SK-N-SH (cell line): ENCODE measurements at regions not wholly inside any gene's neighbourhood (a gene's known extent, or its start where the extent isn't known, plus 50 kb on each side); places are given as distances from the start of the nearest gene placed in this dataset.
A peak's percentile ranks its signal among the peaks of the same experiment; 100 is the strongest.

ENCODE experiments used
- CTCF ChIA-PET: fragments of 300-600, 350-600 bp; formaldehyde crosslinking; extraction: SDS; loops from one replicate; lab custom pipeline; 2021; lab: Yijun Ruan, JAX
- POLR2A ChIA-PET: fragments of 350-600 bp; sonication (Branson Sonifier 250); formaldehyde crosslinking; extraction: SDS; loops from one replicate; lab custom pipeline; 2020; ENCODE audit warnings: antibody characterized with exemption, inconsistent platforms; lab: Yijun Ruan, JAX
- DNase-seq: peaks from one replicate; pipeline ENCODE4 v3.0.0; 2012
- H2AFZ ChIP-seq: fragments of 200-600 bp; sonication (generic); 2 replicates; pipeline ENCODE4 v1.8.1; 2016; ENCODE audit warnings: antibody characterized with exemption, mild to moderate bottlenecking, low read depth
- H3F3A ChIP-seq: fragments of 200-600 bp; sonication (generic); replicated peaks from 2 replicates; pipeline ENCODE3; 2016; ENCODE audit warnings: antibody characterized with exemption, mild to moderate bottlenecking; ENCODE audit not compliant: insufficient read depth
- H3K27ac ChIP-seq, 2 experiments: fragments of 200-500 bp in 1 of 2; fragments of 200-600 bp in 1 of 2; sonication (Bioruptor generic) in 1 of 2; sonication (generic), shearing (Covaris generic) in 1 of 2; 2 replicates each; pipeline versions ENCODE4 v1.5.1 to v1.6.1; 2014 to 2016; ENCODE audit warnings: low read depth in 2 of 2, inconsistent platforms in 1 of 2, low read length in 1 of 2, mild to moderate bottlenecking in 1 of 2, mixed read lengths in 1 of 2
- H3K27me3 ChIP-seq: fragments of 200-600 bp; sonication (generic), shearing (Covaris generic); 2 replicates; pipeline ENCODE4 v1.6.1; 2016; ENCODE audit warnings: mixed run types; ENCODE audit not compliant: insufficient read depth
- H3K36me3 ChIP-seq, 2 experiments: fragments of 200-500 bp in 1 of 2; fragments of 200-600 bp in 1 of 2; sonication (Bioruptor generic) in 1 of 2; sonication (generic) in 1 of 2; replicated peaks in 1 of 2; 2 replicates each; pipeline versions ENCODE3 to v1.5.1; 2014 to 2016; ENCODE audit warnings: low read length in 1 of 2, mild to moderate bottlenecking in 1 of 2; ENCODE audit not compliant: insufficient read depth in 2 of 2, control insufficient read depth in 1 of 2
- H3K4me1 ChIP-seq, 2 experiments: fragments of 200-500 bp in 1 of 2; fragments of 200-600 bp in 1 of 2; sonication (Bioruptor generic) in 1 of 2; sonication (generic), shearing (Covaris generic) in 1 of 2; 2 replicates each; pipeline versions ENCODE4 v1.5.1 to v1.6.1; 2014 to 2016; ENCODE audit warnings: low read depth in 1 of 2, low read length in 1 of 2, mixed run types in 1 of 2; ENCODE audit not compliant: insufficient read depth in 2 of 2, control insufficient read depth in 1 of 2
- H3K4me2 ChIP-seq: fragments of 200-600 bp; sonication (generic), shearing (Covaris generic); 2 replicates; pipeline ENCODE4 v1.6.1; 2017; ENCODE audit warnings: mixed run types
- H3K4me3 ChIP-seq, 2 experiments: fragments of 200-500 bp in 1 of 2; fragments of 200-600 bp in 1 of 2; sonication (Bioruptor generic) in 1 of 2; sonication (generic), shearing (Covaris generic) in 1 of 2; 2 replicates each; pipeline versions ENCODE4 v1.5.1 to v1.8.1; 2014 to 2016; ENCODE audit warnings: low read depth in 2 of 2, inconsistent platforms in 1 of 2, low read length in 1 of 2, mild to moderate bottlenecking in 1 of 2, mixed read lengths in 1 of 2, moderate library complexity in 1 of 2
- H3K79me2 ChIP-seq: fragments of 200-600 bp; sonication (generic); 2 replicates; pipeline ENCODE4 v1.8.1; 2017; ENCODE audit warnings: mild to moderate bottlenecking; ENCODE audit not compliant: insufficient read depth
- H3K9ac ChIP-seq: fragments of 200-600 bp; sonication (generic); 2 replicates; pipeline ENCODE4 v1.6.1; 2017; ENCODE audit warnings: mixed run types
- H3K9me2 ChIP-seq: fragments of 200-600 bp; sonication (generic); 2 replicates; pipeline ENCODE4 v1.6.1; 2017; ENCODE audit warnings: mixed run types
- H3K9me3 ChIP-seq: fragments of 200-600 bp; sonication (generic); 2 replicates; pipeline ENCODE4 v1.6.1; 2017; ENCODE audit warnings: mixed run types, mild to moderate bottlenecking, moderate library complexity
- H4K20me1 ChIP-seq: fragments of 200-600 bp; sonication (generic); 2 replicates; pipeline ENCODE4 v1.6.1; 2017; ENCODE audit warnings: mild to moderate bottlenecking, mixed run types; ENCODE audit not compliant: insufficient read depth
- CHD2 ChIP-seq: fragments of 150-350 bp; IDR thresholded peaks from 2 replicates; pipeline ENCODE4 v1.6.1; 2018; ENCODE audit warnings: low read length; ENCODE audit not compliant: partially characterized antibody
- EP300 ChIP-seq, 2 experiments: IDR thresholded peaks; 2 replicates each; pipeline versions ENCODE4 v1.4.0 to v1.6.1; 2012; ENCODE audit warnings: borderline replicate concordance in 1 of 2, low read depth in 1 of 2, low read length in 1 of 2
- EZH2phosphoT487 ChIP-seq: fragments of 200-600 bp; sonication (generic); IDR thresholded peaks from 2 replicates; pipeline ENCODE4 v1.6.1; 2017; ENCODE audit warnings: low read depth, mixed run types, mild to moderate bottlenecking, antibody characterized with exemption, moderate library complexity, borderline replicate concordance
- FOXJ3 ChIP-seq: sonication (generic); formaldehyde crosslinking; IDR thresholded peaks from 2 replicates; pipeline ENCODE4 v1.5.1; 2020; ENCODE audit warnings: mild to moderate bottlenecking, missing genetic modification reagents
- FOXM1 ChIP-seq: IDR thresholded peaks from 2 replicates; pipeline ENCODE4 v1.4.0; 2012; ENCODE audit warnings: low read depth, mild to moderate bottlenecking
- JUND ChIP-seq: IDR thresholded peaks from 2 replicates; pipeline ENCODE4 v1.4.0; 2012
- MEF2A ChIP-seq: IDR thresholded peaks from 2 replicates; pipeline ENCODE4 v1.4.0; 2012; ENCODE audit warnings: low read depth, borderline replicate concordance
- MXI1 ChIP-seq: IDR thresholded peaks from 2 replicates; pipeline ENCODE4 v1.6.1; 2012; ENCODE audit warnings: mild to moderate bottlenecking, low read depth, low read length, improper control_type of control experiment
- NRF1 ChIP-seq: IDR thresholded peaks from 2 replicates; pipeline ENCODE4 v1.6.1; 2012; ENCODE audit warnings: low read depth, mild to moderate bottlenecking, low read length
- PBX3 ChIP-seq: IDR thresholded peaks from 2 replicates; pipeline ENCODE4; 2012
- POLR2AphosphoS5 ChIP-seq: IDR thresholded peaks from 2 replicates; pipeline ENCODE4 v1.6.1; 2012; ENCODE audit warnings: low read depth, low read length
- RAD21 ChIP-seq: IDR thresholded peaks from 2 replicates; pipeline ENCODE4 v1.6.1; 2012; ENCODE audit warnings: mild to moderate bottlenecking, low read length
- RCOR1 ChIP-seq: fragments of 150-350 bp; IDR thresholded peaks from 2 replicates; pipeline ENCODE4 v1.6.1; 2017; ENCODE audit warnings: antibody characterized with exemption, low read length
- REST ChIP-seq: IDR thresholded peaks from 2 replicates; pipeline ENCODE4 v1.6.1; 2012; ENCODE audit warnings: mild to moderate bottlenecking, low read depth, low read length, moderate library complexity
- RFX5 ChIP-seq: IDR thresholded peaks from 2 replicates; pipeline ENCODE4 v1.6.1; 2012; ENCODE audit warnings: mild to moderate bottlenecking, improper control_type of control experiment, low read length
- SIN3A ChIP-seq: IDR thresholded peaks from 2 replicates; pipeline ENCODE4 v1.6.1; 2012; ENCODE audit warnings: low read depth, mild to moderate bottlenecking, low read length, moderate library complexity, borderline replicate concordance
- SMC3 ChIP-seq: IDR thresholded peaks from 2 replicates; pipeline ENCODE4 v1.6.1; 2012; ENCODE audit warnings: low read depth, low read length, improper control_type of control experiment
- TAF1 ChIP-seq: IDR thresholded peaks from 2 replicates; pipeline ENCODE4 v1.6.1; 2012; ENCODE audit warnings: low read depth, mild to moderate bottlenecking, low read length, moderate library complexity, borderline replicate concordance
- TCF12 ChIP-seq: IDR thresholded peaks from 2 replicates; pipeline ENCODE4 v1.4.0; 2012
- WGBS: methylation state at CpG from one replicate; pipeline ENCODE4 v1.1.6; 2017; ENCODE audit warnings: low lambda C conversion rate; 5-methylcytosine and 5-hydroxymethylcytosine counted together

- Histone ChIP-seq H3K27ac (no peak overlapping the region), H3K27me3 (no peaks in the 10 kb centered on the region), H3K9me3 (no peaks in the 10 kb centered on the region), H3K4me3 (no peak overlapping the region), H3K9me2 (no peaks in the 10 kb centered on the region), H2AFZ (no peak overlapping the region), H3F3A (no peaks in the 10 kb centered on the region), H4K20me1 (no peaks in the 10 kb centered on the region), H3K36me3 (no peaks in the 10 kb centered on the region), H3K4me1 (peaks cover 0 to 50% of the 10 kb centered on the region in 2 experiments; a peak in 2 of 4 replicates), H3K4me2 (no peak overlapping the region), H3K79me2 (no peaks in the 10 kb centered on the region), H3K9ac (no peak overlapping the region)
- ChIA-PET POLR2A (no interaction called here), CTCF (interaction anchor here (0.8 to 1.6 kb wide), 3 partner anchors 209 to 351 kb away, joined by 3 to 5 read pairs (median 3); no protein-coding TSS in a partner anchor)
- TF ChIP-seq FOXJ3 (CRISPR knock-in tag) (no peak), PBX3 (no peak), JUND (no peak), FOXM1 (no peak), NRF1 (no peak), RAD21 (no peak), POLR2AphosphoS5 (no peak), SIN3A (no peak), TCF12 (no peak), EP300 (IDR thresholded peaks at IDR 0.05; ENCODE audit: borderline replicate concordance in 1 of 2, low read depth in 1 of 2, low read length in 1 of 2) (no peak)
- WGBS = 32% methylated on average over 10 of the region's 10 CpGs
- DNase-seq = no peak
These were observed 205.8 kb downstream of the PTPRU start for GRCh38 chr1:29441916-29442668.

GRCh38 chr1:29439615-29440014 is 203.3 kb downstream of the PTPRU start:
- no peak overlapping the region for H3K9ac ChIP-seq
- DNase-seq = no peak
- H3K79me2 ChIP-seq = no peaks in the 10 kb centered on the region
- no peaks in the 10 kb centered on the region for H4K20me1 ChIP-seq
- ChIA-PET POLR2A (interaction anchor here (1.3 kb wide), 1 partner anchor 35 kb away, joined by 6 read pairs; no protein-coding TSS in a partner anchor), CTCF (interaction anchor here (0.9 kb wide), 1 partner anchor 190 kb away, joined by 3 read pairs; no protein-coding TSS in a partner anchor)
- H3K27me3 ChIP-seq = no peaks in the 10 kb centered on the region
- H3K4me3 ChIP-seq = no peak overlapping the region
- 37% methylated on average over 7 of the region's 7 CpGs for WGBS
- TF ChIP-seq RCOR1 = no peak
- TF ChIP-seq NRF1 = no peak
- no peak for TF ChIP-seq EZH2phosphoT487
- no peak for TF ChIP-seq CHD2
- TF ChIP-seq REST = no peak
- TF ChIP-seq RFX5 = no peak
- no peak for TF ChIP-seq SMC3
- TF ChIP-seq MEF2A = no peak
- no peak for TF ChIP-seq FOXJ3 (CRISPR knock-in tag)
- TF ChIP-seq TAF1 = no peak
- no peak for TF ChIP-seq MXI1
- H3K36me3 ChIP-seq = no peaks in the 10 kb centered on the region
- no peaks in the 10 kb centered on the region for H3K9me2 ChIP-seq
- peaks cover 0 to 38% of the 10 kb centered on the region in 2 experiments; a peak in 2 of 4 replicates for H3K4me1 ChIP-seq
- H3K9me3 ChIP-seq = no peaks in the 10 kb centered on the region
- H3F3A ChIP-seq = no peaks in the 10 kb centered on the region
- no peak overlapping the region for H2AFZ ChIP-seq
- H3K4me2 ChIP-seq = no peak overlapping the region
- peak overlapping the region in 1 of 2 experiments; percentile 39; a peak in 2 of 4 replicates for H3K27ac ChIP-seq
